NB4 (cell line): ENCODE measurements at regions not wholly inside any gene's neighbourhood (a gene's known extent, or its start where the extent isn't known, plus 50 kb on each side); places are given as distances from the start of the nearest gene placed in this dataset.

Experiments
- CTCF ChIP-seq: IDR thresholded peaks from one replicate; pipeline ENCODE4 v1.5.1; 2012; ENCODE audit warnings: low read depth, low read length
- MYC ChIP-seq: IDR thresholded peaks from 2 replicates; pipeline ENCODE4 v1.6.1; 2011; ENCODE audit warnings: low read depth, low read length
- POLR2A ChIP-seq: IDR thresholded peaks from 2 replicates; pipeline ENCODE4 v1.6.1; 2011; ENCODE audit warnings: mild to moderate bottlenecking; ENCODE audit not compliant: insufficient read length; ENCODE audit errors: extremely low read depth

- TF ChIP-seq CTCF: no peak
- no peak for TF ChIP-seq MYC
- no peak for TF ChIP-seq POLR2A
Measured at GRCh38 chr11:28992996-28993395, 884.8 kb downstream of the METTL15 start.
